Thyroid gland (tissue), 4 donors: ENCODE measurements at regions not wholly inside any gene's neighbourhood (a gene's known extent, or its start where the extent isn't known, plus 50 kb on each side); places are given as distances from the start of the nearest gene placed in this dataset.

ENCODE experiments used
- DNase-seq, 2 donors: peaks; one replicate each; pipeline ENCODE4 v3.0.0-alpha.2; 2019
- H3K27ac ChIP-seq, 3 donors: fragments of 200-600 bp; sonication (generic); 1 replicate in 2 of 3; 2 replicates in 1 of 3; pipeline ENCODE4 v1.5.1; 2016 to 2019; ENCODE audit warnings: mild to moderate bottlenecking in 1 of 3, moderate library complexity in 1 of 3
- H3K27me3 ChIP-seq: fragments of 200-600 bp; sonication (generic); one replicate; pipeline ENCODE4 v1.5.1; 2019
- H3K36me3 ChIP-seq, 2 donors: fragments of 200-600 bp; sonication (generic); one replicate each; pipeline ENCODE4 v1.5.1; 2016 to 2019
- H3K4me1 ChIP-seq, 2 donors: fragments of 200-600 bp; sonication (generic); one replicate each; pipeline ENCODE4 v1.5.1; 2017 to 2019
- H3K4me3 ChIP-seq, 3 donors: fragments of 200-600 bp; sonication (generic); replicated peaks in 1 of 3; 1 replicate in 2 of 3; 2 replicates in 1 of 3; pipeline ENCODE4 v1.5.1; 2016; ENCODE audit warnings: mild to moderate bottlenecking in 1 of 3
- H3K9me3 ChIP-seq: fragments of 200-600 bp; sonication (generic); one replicate; pipeline ENCODE4 v1.5.1; 2017
- CTCF ChIP-seq, 6 experiments: fragments of 200-600 bp in 3 of 6; fragments of 450-650 bp in 3 of 6; sonication (generic) in 3 of 6; IDR thresholded peaks; one replicate each; pipeline ENCODE4 v1.5.1; 2016 to 2019; ENCODE audit warnings: antibody characterized with exemption in 6 of 6, mild to moderate bottlenecking in 2 of 6, inconsistent platforms in 1 of 6, moderate library complexity in 1 of 6
- POLR2A ChIP-seq, 2 donors: fragments of 450-650 bp; IDR thresholded peaks; one replicate each; pipeline ENCODE4 v1.6.1; 2017; ENCODE audit warnings: antibody characterized with exemption in 2 of 2, mild to moderate bottlenecking in 2 of 2, moderate library complexity in 1 of 2
- WGBS, 2 donors: methylation state at CpG; one replicate each; pipeline ENCODE4 v1.1.5; 2017; 5-methylcytosine and 5-hydroxymethylcytosine counted together
- intact Hi-C: fragments of 100-400 bp; cut with DNase I; formaldehyde crosslinking; loops from one replicate; pipeline ENCODE4 v1.15.1; 2023

GRCh38 chr13:78182813-78183212 is 264.2 kb upstream of the EDNRB start:
- TF ChIP-seq CTCF (IDR thresholded peaks at IDR 0.05), result no peak
- no peak for TF ChIP-seq POLR2A (IDR thresholded peaks at IDR 0.05)
- DNase-seq, result no peak
- Histone ChIP-seq H3K9me3 (no peaks in the 10 kb centered on the region), H3K4me1 (no peaks in the 10 kb centered on the region), H3K27me3 (no peaks in the 10 kb centered on the region), H3K4me3 (no peak overlapping the region), H3K36me3 (no peaks in the 10 kb centered on the region), H3K27ac (no peak overlapping the region)
- 69 to 72% methylated on average over 2 of the region's 2 CpGs for WGBS, 2 donors
- intact Hi-C loops, result no loop called here

- no peak for DNase-seq
- TF ChIP-seq CTCF (IDR thresholded peaks at IDR 0.05), result no peak
- no peak for TF ChIP-seq POLR2A (IDR thresholded peaks at IDR 0.05)
- no peak overlapping the region for H3K4me3 ChIP-seq
- WGBS, 2 donors, result 92 to 94% methylated on average over 1 of the region's 1 CpG
- intact Hi-C loops, result no loop called here
- no peaks in the 10 kb centered on the region for H3K9me3 ChIP-seq
- H3K4me1 ChIP-seq, result no peaks in the 10 kb centered on the region
- no peaks in the 10 kb centered on the region for H3K27me3 ChIP-seq
- H3K36me3 ChIP-seq, result no peaks in the 10 kb centered on the region
- H3K27ac ChIP-seq, result no peak overlapping the region
These were observed 258.7 kb upstream of the EDNRB start for GRCh38 chr13:78177306-78177705.

GRCh38 chr13:78176880-78177279 is 258.2 kb upstream of the EDNRB start:
- no peak for DNase-seq
- Histone ChIP-seq H3K27ac (no peak overlapping the region), H3K9me3 (no peaks in the 10 kb centered on the region), H3K4me1 (no peaks in the 10 kb centered on the region), H3K27me3 (no peaks in the 10 kb centered on the region), H3K36me3 (no peaks in the 10 kb centered on the region), H3K4me3 (no peak overlapping the region)
- WGBS, 2 donors, result 86 to 90% methylated on average over 2 of the region's 2 CpGs
- intact Hi-C loops, result no loop called here
- no peak for TF ChIP-seq POLR2A (IDR thresholded peaks at IDR 0.05)

- TF ChIP-seq CTCF (IDR thresholded peaks at IDR 0.05), result no peak
- TF ChIP-seq POLR2A (IDR thresholded peaks at IDR 0.05), result no peak
- H3K4me3 ChIP-seq, result no peak overlapping the region
- no peak overlapping the region for H3K27ac ChIP-seq
- H3K27me3 ChIP-seq, result no peaks in the 10 kb centered on the region
- intact Hi-C loops, result no loop called here
- no peak for DNase-seq
- no peaks in the 10 kb centered on the region for H3K36me3 ChIP-seq
- no peaks in the 10 kb centered on the region for H3K4me1 ChIP-seq
- no peaks in the 10 kb centered on the region for H3K9me3 ChIP-seq
- WGBS, 2 donors, result 91 to 95% methylated on average over 5 to 6 of the region's 6 CpGs
These were observed 250.8 kb upstream of the EDNRB start for GRCh38 chr13:78169386-78169785.

GRCh38 chr13:78168981-78169380 is 250.3 kb upstream of the EDNRB start:
- H3K4me3 ChIP-seq, result no peak overlapping the region
- no peak for TF ChIP-seq CTCF (IDR thresholded peaks at IDR 0.05)
- no peak for TF ChIP-seq POLR2A (IDR thresholded peaks at IDR 0.05)
- 75 to 82% methylated on average over 4 of the region's 4 CpGs for WGBS, 2 donors
- H3K9me3 ChIP-seq, result no peaks in the 10 kb centered on the region
- H3K27ac ChIP-seq, result no peak overlapping the region
- no peak for DNase-seq
- no peaks in the 10 kb centered on the region for H3K36me3 ChIP-seq
- intact Hi-C loops, result no loop called here
- no peaks in the 10 kb centered on the region for H3K27me3 ChIP-seq
- no peaks in the 10 kb centered on the region for H3K4me1 ChIP-seq

- Histone ChIP-seq H3K4me1 (no peaks in the 10 kb centered on the region), H3K36me3 (no peaks in the 10 kb centered on the region), H3K27ac (no peak overlapping the region), H3K9me3 (no peaks in the 10 kb centered on the region), H3K4me3 (no peak overlapping the region), H3K27me3 (no peaks in the 10 kb centered on the region)
- DNase-seq, result no peak
- TF ChIP-seq POLR2A (IDR thresholded peaks at IDR 0.05) (no peak), CTCF (IDR thresholded peaks at IDR 0.05) (no peak)
- intact Hi-C loops, result no loop called here
These were observed 242.6 kb upstream of the EDNRB start for GRCh38 chr13:78161266-78161665.
